H9 (cell line): ENCODE measurements at regions not wholly inside any gene's neighbourhood (a gene's known extent, or its start where the extent isn't known, plus 50 kb on each side); places are given as distances from the start of the nearest gene placed in this dataset.

Source experiments
- DNase-seq: peaks from one replicate; pipeline ENCODE4 v3.0.0-alpha.2; 2017
- H2AFZ ChIP-seq: one replicate; pipeline ENCODE4 v1.6.1; 2013; ENCODE audit warnings: mild to moderate bottlenecking, low read length, control low read depth, moderate library complexity
- H2AK5ac ChIP-seq: 2 replicates; pipeline ENCODE4 v1.6.1; 2013; ENCODE audit warnings: low read length, control low read depth, mixed read lengths; ENCODE audit not compliant: insufficient read length
- H2BK120ac ChIP-seq: one replicate; pipeline ENCODE4 v1.6.1; 2013; ENCODE audit warnings: low read depth, mild to moderate bottlenecking, low read length, control low read depth, inconsistent platforms; ENCODE audit not compliant: poor library complexity, severe bottlenecking
- H2BK12ac ChIP-seq: 2 replicates; pipeline ENCODE4 v1.6.1; 2013; ENCODE audit warnings: low read length, control low read depth, mixed read lengths, low read depth; ENCODE audit not compliant: insufficient read length
- H2BK15ac ChIP-seq: 2 replicates; pipeline ENCODE4 v1.6.1; 2013; ENCODE audit warnings: low read depth, low read length, control low read depth
- H2BK20ac ChIP-seq: one replicate; pipeline ENCODE4 v1.6.1; 2013; ENCODE audit warnings: low read depth, mild to moderate bottlenecking, low read length, control low read depth, inconsistent platforms; ENCODE audit not compliant: poor library complexity, severe bottlenecking
- H2BK5ac ChIP-seq: 2 replicates; pipeline ENCODE4 v1.6.1; 2013; ENCODE audit warnings: low read length, control low read depth, mixed read lengths; ENCODE audit not compliant: insufficient read length
- H3K14ac ChIP-seq: 2 replicates; pipeline ENCODE4 v1.6.1; 2013; ENCODE audit warnings: low read length, control low read depth; ENCODE audit not compliant: insufficient read depth
- H3K18ac ChIP-seq: 2 replicates; pipeline ENCODE4 v1.6.1; 2013; ENCODE audit warnings: low read depth, mild to moderate bottlenecking, mixed read lengths, low read length, control low read depth; ENCODE audit not compliant: insufficient read length
- H3K23ac ChIP-seq: 2 replicates; pipeline ENCODE4 v1.6.1; 2013; ENCODE audit warnings: low read length, control low read depth, mixed read lengths, low read depth; ENCODE audit not compliant: insufficient read length
- H3K23me2 ChIP-seq: 2 replicates; pipeline ENCODE4 v1.6.1; 2013; ENCODE audit warnings: low read depth, mild to moderate bottlenecking, mixed read lengths, low read length, control low read depth; ENCODE audit not compliant: insufficient read length, poor library complexity, severe bottlenecking
- H3K27ac ChIP-seq: 2 replicates; pipeline ENCODE4 v1.5.1; 2013; ENCODE audit warnings: low read length, control low read depth, mixed read lengths, low read depth; ENCODE audit not compliant: insufficient read length
- H3K27me3 ChIP-seq: 2 replicates; pipeline ENCODE4 v1.6.1; 2013; ENCODE audit warnings: low read length, control low read depth, inconsistent platforms; ENCODE audit not compliant: insufficient read depth
- H3K4ac ChIP-seq: 2 replicates; pipeline ENCODE4 v1.6.1; 2013; ENCODE audit warnings: low read depth, mild to moderate bottlenecking, control low read depth, inconsistent platforms, low read length, moderate library complexity
- H3K4me1 ChIP-seq: 2 replicates; pipeline ENCODE4 v1.6.1; 2013; ENCODE audit warnings: low read length, control low read depth, inconsistent platforms; ENCODE audit not compliant: insufficient read depth
- H3K4me2 ChIP-seq: 2 replicates; pipeline ENCODE4 v1.6.1; 2013; ENCODE audit warnings: low read length, control low read depth, mixed read lengths; ENCODE audit not compliant: insufficient read length, insufficient read depth
- H3K56ac ChIP-seq: 2 replicates; pipeline ENCODE4 v1.6.1; 2013; ENCODE audit warnings: low read depth, mild to moderate bottlenecking, mixed read lengths, low read length, control low read depth; ENCODE audit not compliant: insufficient read length
- H3K79me1 ChIP-seq: 2 replicates; pipeline ENCODE4 v1.6.1; 2013; ENCODE audit warnings: low read depth, mild to moderate bottlenecking, moderate library complexity, low read length, control low read depth, inconsistent platforms; ENCODE audit not compliant: insufficient read depth, poor library complexity, severe bottlenecking
- H3K79me2 ChIP-seq: 2 replicates; pipeline ENCODE4 v1.6.1; 2013; ENCODE audit warnings: low read length, control low read depth, inconsistent platforms; ENCODE audit not compliant: insufficient read depth
- H3K9ac ChIP-seq: 2 replicates; pipeline ENCODE4 v1.6.1; 2013; ENCODE audit warnings: low read length, control low read depth, mixed read lengths; ENCODE audit not compliant: insufficient read length; ENCODE audit errors: extremely low read depth
- H3K9me3 ChIP-seq: one replicate; pipeline ENCODE4 v1.6.1; 2013; ENCODE audit warnings: low read depth, low read length, inconsistent platforms; ENCODE audit not compliant: control insufficient read depth
- H3T11ph ChIP-seq: one replicate; pipeline ENCODE4 v1.6.1; 2013; ENCODE audit warnings: mild to moderate bottlenecking, low read length, control low read depth, inconsistent platforms
- H4K20me1 ChIP-seq: one replicate; pipeline ENCODE4 v1.6.1; 2013; ENCODE audit not compliant: control insufficient read depth, insufficient read length, insufficient read depth
- H4K5ac ChIP-seq: 2 replicates; pipeline ENCODE4 v1.6.1; 2013; ENCODE audit warnings: low read depth, mild to moderate bottlenecking, mixed read lengths, low read length, control low read depth; ENCODE audit not compliant: insufficient read length
- H4K8ac ChIP-seq: replicated peaks from 2 replicates; pipeline ENCODE4 v1.6.1; 2013; ENCODE audit warnings: low read length, control low read depth, mixed read lengths, low read depth; ENCODE audit not compliant: insufficient read length
- H4K91ac ChIP-seq: 2 replicates; pipeline ENCODE4 v1.6.1; 2013; ENCODE audit warnings: low read depth, mild to moderate bottlenecking, moderate library complexity, mixed read lengths, low read length, control low read depth; ENCODE audit not compliant: insufficient read length
- H3K27ac Mint-ChIP-seq, 3 experiments: 2 replicates in 2 of 3; 3 replicates in 1 of 3; pipeline ENCODE4 v1.8.0; 2020 to 2021; ENCODE audit warnings: mixed read lengths in 3 of 3, mild to moderate bottlenecking in 1 of 3, moderate library complexity in 1 of 3
- H3K27me3 Mint-ChIP-seq: 2 replicates; pipeline ENCODE4 v1.8.0; 2021; ENCODE audit warnings: low read depth, mild to moderate bottlenecking, moderate library complexity, mixed read lengths
- H3K36me3 Mint-ChIP-seq, 3 experiments: 2 replicates in 2 of 3; 3 replicates in 1 of 3; pipeline ENCODE4 v1.8.0; 2020 to 2021; ENCODE audit warnings: low read depth in 3 of 3, mixed read lengths in 3 of 3; ENCODE audit not compliant: insufficient read depth in 1 of 3
- H3K4me1 Mint-ChIP-seq, 2 experiments: 2 replicates each; pipeline ENCODE4 v1.8.0; 2020; ENCODE audit warnings: mixed read lengths in 2 of 2
- H3K4me3 Mint-ChIP-seq, 2 experiments: 2 replicates in 1 of 2; 3 replicates in 1 of 2; pipeline ENCODE4 v1.8.0; 2020 to 2021; ENCODE audit warnings: mild to moderate bottlenecking in 2 of 2, mixed read lengths in 2 of 2, moderate library complexity in 1 of 2
- H3K9me3 Mint-ChIP-seq, 2 experiments: 2 replicates in 1 of 2; 3 replicates in 1 of 2; pipeline ENCODE4 v1.8.0; 2020; ENCODE audit warnings: mild to moderate bottlenecking in 2 of 2, mixed read lengths in 2 of 2, moderate library complexity in 1 of 2
- CTCF ChIP-seq: fragments of 200-600 bp; sonication (generic); conservative IDR thresholded peaks from 3 replicates; pipeline ENCODE4 v1.8.0; 2021; ENCODE audit warnings: antibody characterized with exemption, mild to moderate bottlenecking
- WGBS: extraction: QIAGEN DNeasy Blood & Tissue Kit; methylation state at CpG from one replicate; pipeline ENCODE4 v1.1.7; 2013; ENCODE audit warnings: missing lambda C conversion rate, low lambda C conversion rate, mixed read lengths; ENCODE audit not compliant: insufficient read length; ENCODE audit errors: extremely low coverage; 5-methylcytosine and 5-hydroxymethylcytosine counted together

- H3K18ac ChIP-seq = no peak overlapping the region
- no peak overlapping the region for H3K9ac ChIP-seq
- no peaks in the 10 kb centered on the region for H3K9me3 Mint-ChIP-seq
- H3K27me3 ChIP-seq = no peaks in the 10 kb centered on the region
- no peak overlapping the region for H3K27ac Mint-ChIP-seq
- peaks cover 35 to 36% of the 10 kb centered on the region in 2 experiments for H3K4me1 Mint-ChIP-seq
- no peak overlapping the region for H2BK12ac ChIP-seq
- H4K8ac ChIP-seq = no peak overlapping the region
- no peak overlapping the region for H4K5ac ChIP-seq
- DNase-seq = no peak
- no peak overlapping the region for H2BK15ac ChIP-seq
- no peak overlapping the region for H2BK5ac ChIP-seq
- no peak overlapping the region for H3K23ac ChIP-seq
- no CpG with 5 or more reads among the region's 4 CpGs for WGBS
- no peaks in the 10 kb centered on the region for H3K36me3 Mint-ChIP-seq
- no peak overlapping the region for H2BK20ac ChIP-seq
- H2AK5ac ChIP-seq = no peak overlapping the region
- no peak overlapping the region for H2AFZ ChIP-seq
- no peak for TF ChIP-seq CTCF
- no peaks in the 10 kb centered on the region for H3K27me3 Mint-ChIP-seq
- no peak overlapping the region for H4K91ac ChIP-seq
- H3K27ac ChIP-seq = no peak overlapping the region
- no peaks in the 10 kb centered on the region for H3K79me2 ChIP-seq
- H3K23me2 ChIP-seq = no peaks in the 10 kb centered on the region
- H2BK120ac ChIP-seq = no peak overlapping the region
- H4K20me1 ChIP-seq = no peaks in the 10 kb centered on the region
- no peaks in the 10 kb centered on the region for H3K79me1 ChIP-seq
- no peak overlapping the region for H3K14ac ChIP-seq
- H3K4me2 ChIP-seq = no peak overlapping the region
- H3K56ac ChIP-seq = no peak overlapping the region
- H3K4ac ChIP-seq = no peak overlapping the region
- H3T11ph ChIP-seq = no peak overlapping the region
- H3K9me3 ChIP-seq = no peaks in the 10 kb centered on the region
- peaks cover 9% of the 10 kb centered on the region for H3K4me1 ChIP-seq
- H3K4me3 Mint-ChIP-seq = no peak overlapping the region
Observed at GRCh38 chr1:157231846-157232525, 93.8 kb upstream of the ETV3 start.
